Nephron progenitor cell (in vitro differentiated cells): ENCODE measurements at regions not wholly inside any gene's neighbourhood (a gene's known extent, or its start where the extent isn't known, plus 50 kb on each side); places are given as distances from the start of the nearest gene placed in this dataset.
"Not testable (repeated sequence)": the region's sequence is repeated elsewhere in the genome, so short reads cannot be mapped to it uniquely, and the experiment has no call there.

Experiments used
- DNase-seq: peaks from one replicate; pipeline ENCODE4 v3.0.0; 2021
- H3K27ac Mint-ChIP-seq: 2 replicates; pipeline ENCODE4 v1.8.0; 2021; ENCODE audit warnings: mild to moderate bottlenecking, moderate library complexity, mixed read lengths
- H3K27me3 Mint-ChIP-seq: 2 replicates; pipeline ENCODE4 v1.8.0; 2021; ENCODE audit warnings: mild to moderate bottlenecking, low read depth, mixed read lengths; ENCODE audit not compliant: poor library complexity
- H3K36me3 Mint-ChIP-seq: 2 replicates; pipeline ENCODE4 v1.8.0; 2021; ENCODE audit warnings: low read depth, mixed read lengths
- H3K4me1 Mint-ChIP-seq: 2 replicates; pipeline ENCODE4 v1.8.0; 2021; ENCODE audit warnings: mixed read lengths
- H3K4me3 Mint-ChIP-seq: 2 replicates; pipeline ENCODE4 v1.8.0; 2021; ENCODE audit warnings: mild to moderate bottlenecking, moderate library complexity, mixed read lengths
- H3K9me3 Mint-ChIP-seq: 2 replicates; pipeline ENCODE4 v1.8.0; 2021; ENCODE audit warnings: mild to moderate bottlenecking, moderate library complexity, mixed read lengths
- TF ChIP-seq, protein P1 (sequence below): fragments of 200-600 bp; sonication (generic); IDR thresholded peaks from 2 replicates; pipeline ENCODE4 v1.5.0; 2021; ENCODE audit warnings: antibody characterized with exemption

DNA sequence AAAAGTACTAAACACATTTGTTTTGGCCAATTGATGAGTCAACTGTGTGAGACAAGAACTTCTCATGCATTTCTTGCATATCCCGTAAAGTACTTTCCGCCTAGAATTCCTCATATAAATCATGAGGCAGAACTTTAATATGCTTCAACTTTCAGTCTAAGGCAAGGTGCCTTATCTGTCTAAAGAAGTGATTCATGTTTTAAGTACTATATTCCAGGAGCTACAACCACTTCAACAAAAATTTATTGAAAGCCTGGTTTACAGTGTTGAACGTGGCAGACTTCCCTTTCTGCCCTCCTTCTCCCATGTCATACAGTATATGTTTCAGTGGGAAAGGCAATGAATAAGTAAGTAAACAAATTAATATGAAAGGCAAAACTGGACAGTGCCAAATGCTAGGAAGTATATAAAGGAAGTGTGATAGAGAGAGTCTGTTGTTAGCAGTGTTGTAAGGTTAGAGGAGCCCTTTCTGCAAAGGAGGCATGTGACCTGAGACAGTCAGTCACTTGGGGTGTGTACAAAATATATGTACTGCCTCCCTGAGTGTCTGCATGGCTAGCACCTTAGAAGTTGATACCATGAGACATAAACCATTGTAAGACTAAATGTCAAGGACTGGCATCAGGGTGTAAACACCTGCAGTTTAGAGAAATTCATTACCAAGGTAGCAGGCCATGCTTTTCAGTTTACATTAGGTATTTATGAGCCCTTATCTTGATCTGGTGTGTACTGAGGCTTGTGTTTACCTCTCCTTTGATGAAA, 362.2 kb downstream of the SRGAP2C start:
- Mint-ChIP-seq H3K36me3 (no peaks in the 10 kb centered on the region), H3K4me1 (peaks cover 5% of the 10 kb centered on the region), H3K27me3 (no peaks in the 10 kb centered on the region), H3K4me3 (no peak overlapping the region), H3K9me3 (no peaks in the 10 kb centered on the region), H3K27ac (no peak overlapping the region)
- DNase-seq = no peak
- TF ChIP-seq, protein P1, sequence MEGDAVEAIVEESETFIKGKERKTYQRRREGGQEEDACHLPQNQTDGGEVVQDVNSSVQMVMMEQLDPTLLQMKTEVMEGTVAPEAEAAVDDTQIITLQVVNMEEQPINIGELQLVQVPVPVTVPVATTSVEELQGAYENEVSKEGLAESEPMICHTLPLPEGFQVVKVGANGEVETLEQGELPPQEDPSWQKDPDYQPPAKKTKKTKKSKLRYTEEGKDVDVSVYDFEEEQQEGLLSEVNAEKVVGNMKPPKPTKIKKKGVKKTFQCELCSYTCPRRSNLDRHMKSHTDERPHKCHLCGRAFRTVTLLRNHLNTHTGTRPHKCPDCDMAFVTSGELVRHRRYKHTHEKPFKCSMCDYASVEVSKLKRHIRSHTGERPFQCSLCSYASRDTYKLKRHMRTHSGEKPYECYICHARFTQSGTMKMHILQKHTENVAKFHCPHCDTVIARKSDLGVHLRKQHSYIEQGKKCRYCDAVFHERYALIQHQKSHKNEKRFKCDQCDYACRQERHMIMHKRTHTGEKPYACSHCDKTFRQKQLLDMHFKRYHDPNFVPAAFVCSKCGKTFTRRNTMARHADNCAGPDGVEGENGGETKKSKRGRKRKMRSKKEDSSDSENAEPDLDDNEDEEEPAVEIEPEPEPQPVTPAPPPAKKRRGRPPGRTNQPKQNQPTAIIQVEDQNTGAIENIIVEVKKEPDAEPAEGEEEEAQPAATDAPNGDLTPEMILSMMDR = no peak

DNA sequence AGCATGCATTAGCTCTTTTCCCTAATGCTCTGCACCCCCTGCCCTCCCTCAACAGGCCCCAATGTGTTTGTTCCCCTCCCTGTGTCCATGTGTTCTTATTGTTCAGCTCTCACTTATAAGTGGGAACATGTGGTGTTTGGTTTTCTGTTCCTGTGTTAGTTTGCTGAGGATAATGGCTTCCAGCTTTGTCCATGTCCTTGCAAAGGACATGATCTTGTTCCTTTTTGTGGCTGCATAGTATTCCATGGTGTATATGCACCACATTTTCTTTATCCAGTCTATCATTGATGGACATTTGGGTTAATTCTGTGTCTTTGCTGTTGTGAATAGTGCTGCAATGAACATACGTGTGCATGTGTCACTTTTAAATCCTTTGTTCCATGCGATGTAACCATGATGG, 363.0 kb downstream of the SRGAP2C start:
- not testable (repeated sequence) for H3K36me3 Mint-ChIP-seq, DNase-seq, H3K27ac Mint-ChIP-seq, H3K4me3 Mint-ChIP-seq, H3K9me3 Mint-ChIP-seq, H3K4me1 Mint-ChIP-seq, H3K27me3 Mint-ChIP-seq

DNA sequence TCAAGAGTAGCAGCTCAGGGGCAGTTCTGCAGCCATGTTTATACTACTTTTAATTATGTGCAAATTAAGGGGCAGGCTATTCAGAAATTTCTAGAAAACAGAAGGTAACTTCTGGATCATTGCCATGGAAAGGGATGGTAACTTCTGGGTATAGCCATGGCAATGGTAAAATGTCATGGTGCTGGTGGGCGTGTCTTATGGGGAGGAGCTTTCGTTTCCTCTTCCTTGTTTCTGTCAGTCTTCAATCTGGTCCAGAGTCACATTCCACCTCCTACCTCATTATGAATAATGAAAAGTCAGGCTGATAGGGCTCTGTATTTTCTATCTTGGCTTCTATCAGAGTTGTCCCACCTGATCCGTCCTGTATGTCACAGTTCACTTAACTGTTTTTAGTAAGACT, 366.0 kb downstream of the SRGAP2C start:
- H3K36me3 Mint-ChIP-seq, H3K4me1 Mint-ChIP-seq: not testable (repeated sequence)

DNA sequence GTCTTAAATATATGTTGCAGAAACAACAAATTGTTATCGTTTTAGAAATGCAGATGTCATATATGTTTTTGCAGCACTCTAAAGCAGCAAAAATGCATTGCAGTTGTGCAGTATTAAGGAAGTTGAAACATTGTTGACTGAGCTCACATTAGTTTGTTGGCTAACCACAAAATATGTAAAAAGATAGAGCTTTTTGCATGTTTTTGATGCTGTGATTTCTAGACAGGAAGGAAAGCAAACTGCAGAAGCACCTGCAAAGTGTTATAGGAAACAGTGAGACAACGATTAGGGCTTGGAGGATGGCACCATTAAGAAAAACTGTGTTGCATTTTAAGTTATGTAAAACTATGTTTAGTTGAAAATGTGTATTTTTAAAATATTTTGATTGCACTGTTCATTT, 366.7 kb downstream of the SRGAP2C start:
- H3K4me1 Mint-ChIP-seq, H3K4me3 Mint-ChIP-seq, H3K27me3 Mint-ChIP-seq, DNase-seq, H3K9me3 Mint-ChIP-seq, H3K27ac Mint-ChIP-seq, H3K36me3 Mint-ChIP-seq: not testable (repeated sequence)

More for the DNA sequence above, 366.0 kb downstream of the SRGAP2C start:
- not testable (repeated sequence) for H3K27me3 Mint-ChIP-seq, DNase-seq, H3K4me3 Mint-ChIP-seq, H3K27ac Mint-ChIP-seq, H3K9me3 Mint-ChIP-seq

DNA sequence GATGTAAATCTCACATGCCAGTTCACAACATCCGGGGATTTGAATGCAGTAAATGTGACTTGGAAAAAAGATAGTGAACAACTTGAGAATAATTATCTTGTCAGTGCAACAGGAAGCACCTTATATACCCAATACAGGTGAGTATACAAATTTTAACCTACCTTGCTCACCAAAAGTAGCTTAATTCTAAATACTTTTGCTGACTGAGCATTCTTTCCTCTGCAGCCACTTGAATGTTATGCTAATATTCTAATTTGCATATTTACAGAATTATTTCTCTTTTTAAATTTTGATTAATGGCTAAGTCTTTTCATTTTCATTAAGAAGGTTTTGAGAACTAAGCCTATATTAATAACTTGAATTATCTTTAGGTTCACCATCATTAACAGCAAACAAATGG, 371.8 kb downstream of the SRGAP2C start:
- not testable (repeated sequence) for H3K27me3 Mint-ChIP-seq, DNase-seq, H3K9me3 Mint-ChIP-seq, H3K36me3 Mint-ChIP-seq, H3K27ac Mint-ChIP-seq, H3K4me3 Mint-ChIP-seq
- peaks cover 30% of the 10 kb centered on the region for H3K4me1 Mint-ChIP-seq

DNA sequence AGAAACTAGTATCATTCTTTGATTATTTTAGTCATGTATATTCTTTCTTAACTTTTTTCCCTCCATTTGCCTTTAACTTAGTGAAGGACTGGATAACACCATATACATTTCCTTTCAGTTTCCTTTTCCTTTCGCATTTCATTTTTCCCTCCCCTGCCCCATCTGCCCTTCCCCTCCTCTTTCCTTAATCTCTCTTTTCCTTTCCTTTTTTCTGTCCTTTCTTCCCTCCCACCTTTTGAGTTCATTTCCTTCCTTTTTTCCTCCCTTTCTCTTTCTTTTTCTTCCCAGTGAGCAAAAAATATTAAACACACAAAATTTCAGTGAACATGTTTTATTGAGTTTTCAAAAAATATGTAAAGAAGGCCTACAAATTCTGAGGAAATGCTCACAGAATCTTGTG, 373.3 kb downstream of the SRGAP2C start:
- H3K9me3 Mint-ChIP-seq, DNase-seq, H3K27ac Mint-ChIP-seq, H3K27me3 Mint-ChIP-seq, H3K36me3 Mint-ChIP-seq, H3K4me3 Mint-ChIP-seq: not testable (repeated sequence)
- H3K4me1 Mint-ChIP-seq = peaks cover 33% of the 10 kb centered on the region

DNA sequence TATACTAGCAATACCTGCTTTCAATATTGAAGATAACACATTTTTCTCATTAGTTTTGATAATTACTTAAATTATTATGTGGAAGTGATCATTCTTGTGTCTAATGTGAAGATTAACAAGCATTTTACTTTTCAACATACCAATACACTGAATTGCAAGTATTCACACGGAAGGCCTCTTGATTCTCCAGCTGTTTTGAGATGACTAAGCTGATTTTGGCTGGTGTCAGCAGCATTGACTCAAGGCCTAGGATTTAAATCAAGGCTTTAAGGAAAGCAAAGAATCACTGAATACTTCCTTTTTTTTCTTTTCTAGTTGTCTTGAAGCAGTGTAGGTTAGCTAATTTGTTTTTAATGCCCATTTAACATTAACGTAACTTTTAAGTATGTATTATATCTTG, 373.7 kb downstream of the SRGAP2C start:
- Mint-ChIP-seq H3K27me3 (peaks cover 5% of the 10 kb centered on the region), H3K4me1 (peaks cover 33% of the 10 kb centered on the region), H3K27ac (no peak overlapping the region), H3K36me3 (no peaks in the 10 kb centered on the region), H3K9me3 (no peaks in the 10 kb centered on the region), H3K4me3 (no peak overlapping the region)
- TF ChIP-seq, protein P1 = no peak
- DNase-seq = no peak

DNA sequence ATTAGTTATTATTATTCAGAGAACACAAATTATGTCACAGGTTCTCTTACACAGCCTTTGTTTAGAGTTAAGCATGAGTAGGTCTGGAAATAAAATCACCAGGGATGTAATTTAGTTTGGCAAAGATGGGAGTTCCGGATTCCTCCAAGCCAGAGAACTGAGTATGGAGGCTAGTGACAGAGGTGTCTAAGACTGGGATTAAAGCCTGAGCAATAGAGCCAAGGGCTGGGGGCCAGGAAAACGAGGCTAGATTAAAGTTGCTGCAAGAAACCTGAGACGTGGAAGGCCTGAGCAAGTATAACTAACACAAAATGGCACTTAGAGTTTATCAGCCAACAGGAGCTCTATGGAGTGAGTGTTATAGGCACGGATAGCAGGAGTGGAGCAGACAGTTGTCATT, 381.6 kb downstream of the SRGAP2C start:
- Mint-ChIP-seq H3K27ac (no peak overlapping the region), H3K4me3 (no peak overlapping the region), H3K4me1 (peaks cover 14% of the 10 kb centered on the region), H3K27me3 (no peaks in the 10 kb centered on the region), H3K36me3 (no peaks in the 10 kb centered on the region), H3K9me3 (no peaks in the 10 kb centered on the region)
- TF ChIP-seq, protein P1 = no peak
- DNase-seq = no peak
